Ovary (tissue), 7 donors: ENCODE measurements at regions not wholly inside any gene's neighbourhood (a gene's known extent, or its start where the extent isn't known, plus 50 kb on each side); places are given as distances from the start of the nearest gene placed in this dataset.

Experiments used
- DNase-seq, 5 donors: peaks; one replicate each; pipeline ENCODE4 v3.0.0-alpha.2; 2019 to 2020
- H3K27ac ChIP-seq, 2 donors: fragments of 200-600 bp; one replicate each; pipeline versions ENCODE4 v1.5.1 to v1.8.0; 2019 to 2022
- H3K27me3 ChIP-seq: fragments of 200-600 bp; one replicate; pipeline ENCODE4 v1.8.0; 2022
- H3K36me3 ChIP-seq: fragments of 200-600 bp; sonication (generic); one replicate; pipeline ENCODE4 v1.5.1; 2019
- H3K4me1 ChIP-seq: one replicate; pipeline ENCODE4 v1.8.1; 2013; ENCODE audit warnings: mild to moderate bottlenecking, moderate library complexity; ENCODE audit not compliant: insufficient read depth
- H3K4me3 ChIP-seq: fragments of 200-600 bp; sonication (generic); one replicate; pipeline ENCODE4 v1.5.1; 2017
- H3K9me3 ChIP-seq, 2 donors: fragments of 200-600 bp in 1 of 2; sonication (generic) in 1 of 2; one replicate each; pipeline versions ENCODE4 v1.5.1 to v1.8.1; 2013 to 2019; ENCODE audit warnings: mild to moderate bottlenecking in 1 of 2, moderate library complexity in 1 of 2
- EP300 ChIP-seq: sonication (generic); formaldehyde crosslinking; IDR thresholded peaks from one replicate; pipeline ENCODE4 v1.6.1; 2017; ENCODE audit warnings: antibody characterized with exemption
- POLR2A ChIP-seq: fragments of 450-650 bp; IDR thresholded peaks from one replicate; pipeline ENCODE4 v1.6.1; 2017; ENCODE audit warnings: antibody characterized with exemption, mild to moderate bottlenecking, moderate library complexity
- WGBS, 3 donors: extraction: QIAGEN DNeasy Blood & Tissue Kit in 1 of 3; methylation state at CpG; one replicate each; pipeline versions ENCODE4 v1.1.5 to v1.1.7; 2013 to 2017; 5-methylcytosine and 5-hydroxymethylcytosine counted together
- intact Hi-C, 4 donors: fragments of 100-400 bp; cut with DNase I; formaldehyde crosslinking; loops; one replicate each; pipeline versions ENCODE4 v1.11.0 to v1.15.1; 2022 to 2023
- TF ChIP-seq, protein P1 (sequence below), 3 donors: fragments of 450-650 bp in 2 of 3; fragments of 200-600 bp in 1 of 3; IDR thresholded peaks; one replicate each; pipeline versions ENCODE4 v1.5.1 to v1.8.0; 2016 to 2022; ENCODE audit warnings: antibody characterized with exemption in 3 of 3, mild to moderate bottlenecking in 1 of 3
- donor health status: DM: no; HTN: no; CAD: no; lungs with moderate emphysema.
- donor health status: DM: no; HTN: no; CAD: no.
- donor health status: Bipolar disorder and iron deficiency.
- donor health status: DM: no; HTN: no; CAD: no.
- donor health status: DM: yes; HTN: yes; CAD: no.

GRCh38 chr15:36126194-36126593, 453.2 kb upstream of the CDIN1 start:
- H3K27me3 ChIP-seq = no peaks in the 10 kb centered on the region
- no peaks in the 10 kb centered on the region for H3K4me1 ChIP-seq
- no peak overlapping the region for H3K4me3 ChIP-seq
- no peaks in the 10 kb centered on the region for H3K36me3 ChIP-seq
- H3K27ac ChIP-seq = no peak overlapping the region
- no peaks in the 10 kb centered on the region for H3K9me3 ChIP-seq
- TF ChIP-seq, protein P1, sequence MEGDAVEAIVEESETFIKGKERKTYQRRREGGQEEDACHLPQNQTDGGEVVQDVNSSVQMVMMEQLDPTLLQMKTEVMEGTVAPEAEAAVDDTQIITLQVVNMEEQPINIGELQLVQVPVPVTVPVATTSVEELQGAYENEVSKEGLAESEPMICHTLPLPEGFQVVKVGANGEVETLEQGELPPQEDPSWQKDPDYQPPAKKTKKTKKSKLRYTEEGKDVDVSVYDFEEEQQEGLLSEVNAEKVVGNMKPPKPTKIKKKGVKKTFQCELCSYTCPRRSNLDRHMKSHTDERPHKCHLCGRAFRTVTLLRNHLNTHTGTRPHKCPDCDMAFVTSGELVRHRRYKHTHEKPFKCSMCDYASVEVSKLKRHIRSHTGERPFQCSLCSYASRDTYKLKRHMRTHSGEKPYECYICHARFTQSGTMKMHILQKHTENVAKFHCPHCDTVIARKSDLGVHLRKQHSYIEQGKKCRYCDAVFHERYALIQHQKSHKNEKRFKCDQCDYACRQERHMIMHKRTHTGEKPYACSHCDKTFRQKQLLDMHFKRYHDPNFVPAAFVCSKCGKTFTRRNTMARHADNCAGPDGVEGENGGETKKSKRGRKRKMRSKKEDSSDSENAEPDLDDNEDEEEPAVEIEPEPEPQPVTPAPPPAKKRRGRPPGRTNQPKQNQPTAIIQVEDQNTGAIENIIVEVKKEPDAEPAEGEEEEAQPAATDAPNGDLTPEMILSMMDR (IDR thresholded peaks at IDR 0.05) = no peak
- TF ChIP-seq EP300 (no peak), POLR2A (no peak)
- 93 to 94% (median 93%) methylated on average over 2 of the region's 2 CpGs for WGBS, 3 donors
- DNase-seq = no peak
- intact Hi-C loops = no loop called here

- 51 to 57% (median 53%) methylated on average over 3 of the region's 3 CpGs for WGBS, 3 donors
- intact Hi-C loops = no loop called here
Observed at GRCh38 chr15:36130641-36131310, 448.6 kb upstream of the CDIN1 start.

DNA sequence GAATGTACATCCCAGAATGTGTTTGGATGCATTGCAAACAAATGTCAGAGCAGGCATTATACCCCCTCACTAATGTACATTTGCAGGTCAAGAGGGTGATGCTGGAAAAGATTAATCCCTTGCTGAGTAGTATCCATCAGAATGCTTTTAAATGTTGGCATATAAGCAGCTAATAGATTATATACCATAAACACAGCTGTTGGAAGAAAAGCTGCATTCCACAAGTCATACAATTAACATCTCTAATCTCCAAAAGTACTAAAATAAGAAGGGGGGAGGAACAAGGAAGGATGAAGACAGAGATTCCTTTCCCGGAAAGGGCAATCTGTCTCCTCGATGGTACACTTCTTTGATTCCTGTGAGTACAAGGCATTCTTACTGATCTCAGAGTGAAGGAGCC, 445.7 kb upstream of the CDIN1 start:
- H3K36me3 ChIP-seq = no peaks in the 10 kb centered on the region
- H3K4me3 ChIP-seq = no peak overlapping the region
- H3K9me3 ChIP-seq = no peaks in the 10 kb centered on the region
- H3K27me3 ChIP-seq = no peaks in the 10 kb centered on the region
- no peak for DNase-seq
- intact Hi-C loops = no loop called here
- no peaks in the 10 kb centered on the region for H3K4me1 ChIP-seq
- WGBS, 3 donors = 30 to 38% (median 38%) methylated on average over 2 of the region's 2 CpGs
- no peak overlapping the region for H3K27ac ChIP-seq
- TF ChIP-seq, protein P1 (IDR thresholded peaks at IDR 0.05) = no peak
- TF ChIP-seq EP300 (no peak), POLR2A (no peak)

More at GRCh38 chr15:36130641-36131310, 448.6 kb upstream of the CDIN1 start:
- Histone ChIP-seq H3K27me3 (no peaks in the 10 kb centered on the region), H3K27ac (no peak overlapping the region), H3K4me1 (no peaks in the 10 kb centered on the region), H3K36me3 (no peaks in the 10 kb centered on the region), H3K4me3 (no peak overlapping the region), H3K9me3 (no peaks in the 10 kb centered on the region)
- DNase-seq = no peak
- TF ChIP-seq, protein P1 (IDR thresholded peaks at IDR 0.05) = no peak
- TF ChIP-seq EP300 = no peak
- no peak for TF ChIP-seq POLR2A

DNA sequence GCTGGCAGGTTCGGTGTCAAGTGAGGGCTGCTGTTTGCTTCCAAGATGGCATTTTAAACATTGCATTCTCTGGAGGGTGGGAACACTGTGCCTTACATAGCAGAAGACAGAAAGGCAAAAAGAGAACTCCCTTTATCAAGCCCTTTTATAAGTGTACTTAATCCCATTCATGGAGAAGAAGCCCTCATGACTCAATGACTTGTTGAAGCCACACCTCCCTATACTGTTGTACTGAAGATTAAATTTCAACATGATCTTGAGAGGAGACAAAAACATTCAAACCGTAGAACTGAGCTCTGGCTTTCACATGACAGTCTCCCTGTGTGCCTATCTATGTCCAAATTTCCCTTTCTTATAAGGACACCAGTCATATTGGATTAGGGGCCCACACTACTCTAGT, 443.4 kb upstream of the CDIN1 start:
- DNase-seq = no peak
- no peaks in the 10 kb centered on the region for H3K4me1 ChIP-seq
- no peak for TF ChIP-seq EP300
- H3K9me3 ChIP-seq = no peaks in the 10 kb centered on the region
- H3K4me3 ChIP-seq = no peak overlapping the region
- WGBS, 3 donors = 65 to 92% (median 91%) methylated on average over 2 of the region's 2 CpGs
- intact Hi-C loops = no loop called here
- no peak overlapping the region for H3K27ac ChIP-seq
- H3K27me3 ChIP-seq = no peaks in the 10 kb centered on the region
- no peaks in the 10 kb centered on the region for H3K36me3 ChIP-seq

DNA sequence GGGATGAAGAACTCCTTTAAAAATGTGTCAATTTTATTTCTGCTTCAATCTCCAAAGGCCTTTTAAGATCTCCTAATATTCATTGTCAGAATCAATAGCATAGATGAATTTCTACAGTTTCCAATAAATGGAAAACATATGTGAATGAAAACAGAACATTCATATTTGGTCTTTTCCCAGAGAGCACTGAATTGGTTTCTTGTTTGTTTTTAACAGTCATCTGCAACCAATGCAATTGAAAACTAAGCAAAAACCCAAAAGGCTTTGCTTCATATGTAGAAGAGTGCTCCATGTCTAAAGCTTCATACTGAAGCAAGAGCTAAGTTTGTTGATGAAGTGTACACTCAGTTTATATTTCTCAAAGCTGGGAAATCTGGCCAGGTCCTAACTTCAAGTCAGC, 426.5 kb upstream of the CDIN1 start:
- Histone ChIP-seq H3K27ac (no peak overlapping the region), H3K4me1 (peaks cover 1% of the 10 kb centered on the region), H3K9me3 (no peaks in the 10 kb centered on the region), H3K4me3 (no peak overlapping the region), H3K27me3 (no peaks in the 10 kb centered on the region), H3K36me3 (no peaks in the 10 kb centered on the region)
- TF ChIP-seq, protein P1 (IDR thresholded peaks at IDR 0.05) = no peak
- TF ChIP-seq POLR2A (no peak), EP300 (no peak)
- intact Hi-C loops = no loop called here
- DNase-seq = no peak
